NCI-H1048 (cell line): ENCODE measurements at regions not wholly inside any gene's neighbourhood (a gene's known extent, or its start where the extent isn't known, plus 50 kb on each side); places are given as distances from the start of the nearest gene placed in this dataset.
"Not testable (repeated sequence)": the region's sequence is repeated elsewhere in the genome, so short reads cannot be mapped to it uniquely, and the experiment has no call there.

Experiments used
- DNase-seq: peaks from one replicate; lab custom pipeline; 2025; lab: John Stamatoyannopoulos, UW

DNA sequence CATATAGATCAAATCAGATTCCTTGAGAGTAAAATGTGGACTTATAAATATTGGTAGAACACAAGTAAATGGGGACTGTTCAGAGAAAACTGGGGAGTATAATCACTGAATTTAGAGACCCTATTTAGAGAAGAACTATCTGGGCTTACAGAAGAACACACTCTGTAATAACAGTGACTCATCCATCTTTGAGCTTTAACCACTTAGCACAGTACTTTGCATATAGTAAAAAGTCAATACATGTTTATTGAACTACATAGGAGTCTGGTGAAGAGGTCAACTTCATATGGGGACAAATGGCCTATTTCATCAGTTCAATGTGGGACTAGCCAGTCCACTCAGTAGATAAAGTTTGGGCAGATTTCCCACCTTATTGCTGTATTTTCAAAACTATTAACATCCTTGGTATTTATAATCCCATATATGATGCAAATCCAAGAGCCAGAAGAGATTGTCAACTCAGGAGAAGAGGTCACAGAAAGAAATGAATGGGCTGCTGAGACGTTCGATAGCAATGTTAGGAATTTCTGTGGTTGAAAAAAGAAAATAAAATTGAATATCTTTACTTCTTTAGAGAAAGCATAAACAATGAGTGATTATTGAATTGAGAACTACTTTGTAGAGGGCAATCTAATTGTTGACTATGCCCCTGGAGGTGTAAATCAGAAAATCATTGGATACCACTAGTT, 119.3 kb upstream of the CACNA2D1 start:
- DNase-seq = no peak

DNA sequence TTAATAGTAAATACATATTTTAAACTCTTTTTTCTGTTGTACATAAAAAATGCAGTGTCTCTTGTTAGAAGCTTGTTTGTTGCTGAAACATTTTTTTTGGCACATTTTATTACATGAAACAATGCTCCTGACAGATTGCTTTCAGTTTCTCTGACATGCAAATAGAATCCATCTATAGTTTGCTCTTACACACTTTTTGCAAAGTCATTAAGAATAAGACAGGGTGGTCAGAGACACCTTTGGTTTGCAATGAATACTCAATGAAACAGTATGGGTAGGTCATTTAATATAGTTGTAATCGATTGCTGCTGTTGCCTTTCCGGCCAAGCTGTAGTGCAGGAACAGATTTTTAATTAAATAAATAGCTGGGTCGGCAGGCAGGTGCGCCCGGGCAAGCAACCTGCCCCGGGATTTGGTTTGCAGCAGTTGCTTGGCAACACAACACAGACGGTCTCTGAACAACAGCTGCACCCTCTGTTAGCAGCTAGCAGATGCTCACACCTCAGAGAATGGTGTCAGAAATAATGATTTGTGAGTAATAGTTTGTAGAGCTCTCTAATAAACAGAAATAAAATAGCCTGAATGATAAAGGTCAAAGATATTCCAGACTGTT, 115.7 kb upstream of the CACNA2D1 start:
- DNase-seq = no peak

DNA sequence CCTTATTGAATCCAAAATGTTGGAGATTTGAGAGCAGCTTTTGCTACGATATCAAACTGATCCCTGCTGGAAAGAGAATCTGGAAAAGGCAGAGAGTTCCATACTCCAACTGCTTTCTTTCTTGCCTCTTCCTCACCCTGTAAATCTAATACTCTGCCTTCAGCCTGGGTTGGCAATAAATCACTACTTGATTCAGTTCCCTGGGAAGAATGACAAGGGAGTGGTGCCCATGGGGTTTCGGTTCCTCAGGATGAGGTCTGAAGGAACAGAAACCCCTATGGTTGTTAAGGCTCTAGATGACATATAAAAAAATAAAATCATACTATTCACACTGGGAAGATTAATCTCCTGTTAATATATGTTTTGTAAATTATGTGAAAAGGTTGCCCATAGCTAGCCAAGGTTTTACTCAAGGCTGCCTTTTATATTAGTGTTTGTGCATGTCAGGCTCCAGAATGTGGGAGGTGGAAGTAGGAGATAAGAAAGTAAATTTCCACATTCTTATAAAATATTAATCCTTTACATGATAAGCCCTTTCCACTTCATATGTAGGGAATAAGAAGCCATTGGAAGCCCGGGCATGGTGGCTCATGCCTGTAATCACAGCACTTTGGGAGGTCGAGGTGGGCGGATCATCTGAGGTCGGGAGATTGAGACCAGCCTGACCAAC, 106.2 kb upstream of the CACNA2D1 start:
- no peak for DNase-seq

DNA sequence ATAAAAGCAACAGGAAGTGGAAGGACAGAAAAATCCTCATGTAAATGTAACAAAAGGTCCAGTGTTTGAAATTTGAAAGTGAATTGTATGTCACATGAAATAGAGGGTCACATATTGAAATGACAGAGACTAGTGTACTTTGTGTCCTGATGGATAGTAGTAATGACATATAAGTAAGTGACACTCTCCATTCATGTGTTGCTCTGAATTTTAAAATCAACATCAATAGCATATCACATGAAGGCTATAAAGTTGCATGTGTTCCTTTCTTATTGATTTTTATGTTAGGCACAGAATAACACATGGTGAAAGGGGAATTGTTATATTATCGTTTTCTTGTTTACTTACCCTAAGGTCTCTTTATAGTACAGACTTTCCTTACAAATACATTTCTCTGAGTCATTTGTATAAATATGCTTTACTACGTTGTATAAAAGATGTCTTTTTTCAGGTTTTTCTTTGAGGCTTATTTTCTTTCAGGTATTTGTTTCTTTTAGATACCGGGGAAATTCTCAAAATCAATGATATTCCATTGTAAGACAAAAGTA, 104.6 kb upstream of the CACNA2D1 start:
- no peak for DNase-seq

DNA sequence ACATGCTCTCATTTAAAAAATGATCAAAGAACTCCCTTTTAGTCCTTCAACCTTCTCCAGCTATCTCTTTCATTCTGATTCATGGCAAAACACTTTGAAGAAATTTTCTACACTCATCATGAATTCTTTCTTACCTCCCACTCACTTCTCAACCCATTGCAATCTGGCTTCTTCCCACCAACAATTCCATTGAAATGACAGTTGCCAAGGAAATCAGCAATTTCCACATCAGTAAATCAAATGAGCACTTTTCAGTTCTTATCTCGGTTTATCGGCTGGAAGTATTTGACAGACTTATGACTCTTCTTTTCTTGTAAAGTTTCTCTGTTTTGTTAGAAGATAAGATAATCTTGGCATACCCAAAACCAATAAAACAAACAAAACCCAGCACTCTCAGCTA, 99.1 kb upstream of the CACNA2D1 start:
- no peak for DNase-seq

DNA sequence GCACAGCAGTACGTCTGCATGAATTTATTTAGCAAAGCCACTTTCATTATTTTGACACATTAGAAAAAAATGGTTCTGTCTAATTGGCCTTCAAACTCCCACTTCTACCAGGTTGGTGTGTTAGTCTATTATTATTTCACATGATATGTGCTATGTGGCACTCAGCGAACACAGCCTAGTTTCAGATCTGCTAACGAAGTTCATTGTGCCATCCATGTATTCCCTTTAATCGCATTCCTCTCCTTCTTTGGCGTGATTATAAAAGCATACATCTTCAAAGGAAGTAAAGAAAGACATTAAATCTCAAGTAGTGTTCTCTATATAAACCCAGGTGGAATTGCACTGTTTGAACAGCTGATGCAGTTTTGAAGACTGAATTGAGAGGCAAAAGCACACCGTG, 96.4 kb upstream of the CACNA2D1 start:
- no peak for DNase-seq

DNA sequence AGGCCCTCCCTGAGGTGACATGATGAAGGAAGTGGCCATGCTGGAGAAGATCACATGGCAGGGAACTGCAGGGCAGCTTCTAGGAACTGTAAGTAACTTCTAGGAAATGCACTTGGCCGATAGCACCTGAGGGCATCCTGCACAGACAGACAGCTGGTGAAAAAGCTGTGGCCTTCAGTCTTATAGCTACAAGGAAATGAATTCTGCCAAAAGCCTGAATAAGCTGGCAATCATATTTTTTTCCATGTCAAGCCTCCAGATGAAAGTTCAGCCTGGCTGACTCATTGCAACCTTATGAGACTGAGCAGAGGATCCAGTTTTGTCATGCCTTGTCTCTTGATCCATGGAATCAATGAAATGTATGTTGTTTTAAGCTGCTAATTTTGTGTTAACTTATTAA, 91.1 kb upstream of the CACNA2D1 start:
- DNase-seq = no peak

DNA sequence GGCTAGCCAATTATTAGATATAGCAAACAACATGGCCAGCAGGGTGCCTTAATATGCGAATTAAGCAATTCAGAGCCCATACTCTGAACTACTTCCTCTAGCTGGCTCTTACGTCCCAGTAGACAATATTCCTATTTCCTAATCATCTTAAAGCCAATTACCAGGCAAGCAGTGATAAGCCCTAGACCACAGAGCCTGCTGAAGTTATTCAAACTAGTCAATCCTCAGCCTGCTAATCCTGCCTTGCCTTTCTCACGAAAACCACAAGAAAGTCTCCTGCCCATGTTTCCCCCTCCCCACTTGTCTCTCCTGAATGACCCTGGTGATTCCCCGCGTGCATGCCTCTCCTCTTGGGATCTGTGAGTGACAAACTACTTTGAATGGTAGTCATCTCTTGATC, 86.8 kb upstream of the CACNA2D1 start:
- DNase-seq = no peak

DNA sequence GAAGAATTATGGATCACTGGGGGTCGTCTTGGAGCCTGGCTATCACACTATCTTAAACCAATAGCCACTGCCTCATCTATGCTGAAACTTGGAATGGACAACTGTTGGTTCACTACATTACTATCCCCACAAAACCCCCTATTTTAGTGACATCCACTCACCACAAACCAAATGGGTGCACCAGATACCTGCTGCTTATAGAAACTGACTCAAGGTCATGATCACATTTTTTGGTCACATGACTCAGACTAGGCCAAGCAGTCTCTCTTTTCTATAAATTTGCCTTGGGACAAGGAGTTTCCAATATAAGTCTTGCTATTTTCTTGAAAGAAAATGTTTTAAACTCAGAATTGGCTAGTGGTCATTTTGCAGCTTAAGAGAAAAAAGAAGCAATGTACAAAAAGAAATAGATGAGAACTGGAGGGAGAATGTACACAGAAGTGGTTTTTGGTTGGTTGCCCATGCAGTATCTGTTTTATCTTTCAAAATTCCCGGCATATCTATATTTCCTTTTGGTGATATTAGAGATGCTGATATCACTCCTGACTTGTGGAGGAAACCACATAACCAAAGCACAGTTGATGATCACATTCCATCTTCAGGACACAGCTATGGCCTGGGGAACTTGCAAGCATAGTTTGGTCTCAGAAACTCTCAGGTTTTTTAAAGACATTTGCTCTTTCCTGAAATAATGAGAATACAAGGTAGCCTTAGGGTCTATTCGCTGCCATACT, 85.2 kb upstream of the CACNA2D1 start:
- DNase-seq = no peak

DNA sequence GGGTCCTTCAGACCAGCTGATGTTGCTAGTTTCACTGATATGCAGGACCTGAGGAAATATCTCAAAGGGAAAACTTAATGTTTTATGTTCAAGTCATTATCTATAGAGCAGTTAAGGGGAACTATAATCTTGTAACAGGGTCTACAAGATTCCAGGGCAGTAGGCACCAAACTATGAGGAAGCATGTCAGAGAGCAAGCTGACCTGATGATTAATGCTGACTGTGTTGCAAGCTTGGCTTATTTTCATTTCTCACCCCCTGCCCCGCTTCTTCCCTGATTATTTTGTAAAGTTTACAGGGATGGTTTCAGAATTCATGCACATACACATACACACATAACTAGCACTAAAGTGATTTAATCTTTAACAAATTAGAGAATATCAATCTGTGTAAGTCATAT, 84.3 kb upstream of the CACNA2D1 start:
- DNase-seq = no peak

DNA sequence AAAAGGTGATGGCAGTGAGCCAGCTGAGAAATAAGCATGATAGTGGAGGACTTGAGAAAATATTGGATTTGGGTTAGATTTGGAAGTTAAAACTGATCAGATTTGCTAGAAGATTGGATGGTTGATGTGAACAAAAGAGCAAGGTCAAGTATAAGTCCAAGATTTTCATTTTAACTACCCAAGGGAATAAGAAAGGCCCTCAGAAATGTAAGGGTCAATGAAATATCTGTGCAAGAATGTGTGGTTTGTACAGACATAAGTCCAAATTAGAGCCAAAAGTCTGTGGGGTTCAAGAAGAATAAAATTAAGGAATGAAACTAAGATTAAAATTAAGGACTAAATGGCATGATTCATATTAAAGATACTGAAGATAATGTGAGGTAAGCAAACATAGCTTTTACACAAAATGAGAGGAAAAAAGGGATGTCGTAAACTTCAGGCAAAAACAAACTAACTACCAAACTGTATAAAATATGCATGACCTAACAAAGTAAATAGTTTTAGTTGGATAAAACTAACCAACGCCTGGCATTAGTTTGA, 78.4 kb upstream of the CACNA2D1 start:
- no peak for DNase-seq

DNA sequence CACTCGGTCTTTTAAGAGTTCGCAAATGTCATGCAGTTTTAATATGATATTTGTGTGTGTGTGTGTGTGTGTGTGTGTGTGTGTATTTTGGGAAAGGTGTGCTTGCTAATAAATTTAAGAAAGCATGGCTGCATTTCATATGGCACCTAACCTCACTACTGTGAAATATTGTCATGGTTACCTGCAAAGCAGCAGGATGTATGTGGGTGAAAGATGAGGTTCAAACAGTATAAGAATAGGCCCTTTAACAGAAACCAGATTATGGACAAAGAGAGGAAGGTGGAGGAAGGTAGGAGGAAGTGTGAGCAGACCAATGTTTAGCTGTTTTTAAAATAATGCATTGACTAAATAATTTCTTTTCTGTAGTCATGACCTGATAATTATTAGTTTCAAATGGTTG, 73.5 kb upstream of the CACNA2D1 start:
- DNase-seq = no peak

DNA sequence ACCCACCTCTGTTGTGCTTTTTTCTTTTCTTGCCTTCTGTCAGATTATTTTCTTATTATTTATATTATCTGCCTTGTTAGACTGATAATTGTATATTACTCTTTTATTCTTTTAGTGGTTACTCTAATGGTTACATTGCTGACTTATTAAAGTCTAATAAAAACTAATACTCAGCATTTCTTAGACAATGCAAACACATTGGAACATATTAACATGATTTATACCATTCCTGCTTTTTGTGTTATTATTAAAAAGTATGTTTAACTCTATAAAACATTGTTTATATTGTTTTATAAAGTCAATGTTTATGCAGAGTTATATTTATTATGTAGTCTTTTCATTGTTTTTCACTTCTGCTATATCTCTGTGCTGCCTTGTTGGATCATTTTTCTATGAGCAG, 68.0 kb upstream of the CACNA2D1 start:
- no peak for DNase-seq

DNA sequence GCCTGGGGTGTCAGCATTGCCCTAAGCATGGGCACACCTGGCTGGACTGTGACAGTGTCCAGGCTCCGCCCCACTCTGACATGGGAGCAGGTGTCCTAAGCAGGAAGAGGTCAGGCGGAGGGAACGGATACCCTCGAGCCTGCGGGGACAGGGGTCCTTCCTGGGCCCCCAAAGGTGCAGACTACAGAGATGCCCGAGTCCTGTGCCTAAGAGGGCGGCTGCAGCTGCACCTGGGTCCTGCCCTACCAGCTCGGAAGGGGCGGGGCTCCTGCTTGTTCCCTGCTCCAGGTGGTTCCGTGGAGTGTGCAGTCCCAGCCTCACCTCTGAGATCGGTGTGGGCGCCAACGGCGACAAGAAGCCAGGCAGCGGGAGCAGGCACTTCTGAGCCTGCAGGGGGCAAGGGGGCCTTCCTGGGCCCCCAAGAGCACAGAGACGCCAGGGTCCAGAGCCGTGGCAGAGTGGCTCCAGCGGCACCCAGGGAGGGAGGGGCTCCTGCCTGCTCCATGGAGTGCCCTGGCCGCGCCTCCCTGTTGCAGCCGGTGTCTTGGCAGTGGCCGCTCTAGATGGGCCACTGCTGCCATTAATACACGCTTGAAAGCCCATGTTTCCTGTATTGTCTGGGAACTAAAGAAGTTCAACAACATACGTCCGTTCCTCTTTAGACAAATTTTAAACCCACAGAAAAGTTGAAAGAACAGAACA, 64.5 kb upstream of the CACNA2D1 start:
- no peak for DNase-seq

DNA sequence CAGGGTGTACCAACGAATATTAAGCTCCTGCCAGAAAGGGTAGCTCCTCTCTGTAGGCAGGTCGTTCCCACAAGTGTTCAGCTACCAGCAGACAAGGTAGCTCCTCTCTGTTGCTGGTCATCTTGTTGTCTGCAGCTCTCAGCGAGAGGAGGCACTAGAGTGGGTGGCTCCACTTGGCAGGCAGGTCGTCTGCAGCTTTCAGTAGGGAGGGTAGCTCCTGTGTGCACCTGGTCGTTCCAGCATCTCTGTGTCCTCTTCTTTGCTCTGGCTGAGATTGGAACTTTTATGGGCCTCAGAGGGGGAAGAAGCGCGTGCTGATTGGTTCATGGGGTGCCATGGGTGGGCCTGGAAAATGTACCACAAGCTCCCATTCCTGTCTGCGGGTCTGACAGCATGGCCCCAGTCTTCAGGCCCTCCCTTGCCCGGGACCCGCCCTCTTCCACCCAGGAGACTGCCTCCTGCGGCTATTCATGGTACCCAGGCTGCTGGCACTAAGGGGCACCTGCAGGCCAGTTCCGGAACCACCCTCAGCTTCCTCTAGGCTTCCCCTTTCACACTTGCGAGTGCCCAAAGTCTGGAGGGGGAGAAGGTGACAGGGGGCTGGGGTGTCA, 63.9 kb upstream of the CACNA2D1 start:
- no peak for DNase-seq

DNA sequence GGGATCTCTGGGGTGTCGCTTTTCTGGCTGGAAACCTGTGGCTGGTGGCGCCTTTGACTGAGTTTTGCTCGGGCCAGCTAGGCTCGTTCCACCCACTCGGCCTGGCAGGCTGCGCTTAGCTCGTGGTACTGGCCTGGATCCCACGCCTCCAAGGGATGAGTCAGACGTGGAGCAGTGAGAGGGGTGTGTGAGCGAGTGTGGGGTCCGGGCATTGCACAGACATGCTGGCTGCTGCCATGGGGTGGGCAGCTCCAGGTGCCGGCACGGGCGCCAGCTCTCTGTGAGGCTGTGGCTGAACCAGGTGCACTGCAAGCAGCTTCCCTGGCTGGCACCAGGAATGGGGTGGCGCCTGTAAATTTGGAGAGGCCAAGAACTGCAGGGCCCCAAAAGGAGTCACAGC, 63.1 kb upstream of the CACNA2D1 start:
- DNase-seq = no peak

DNA sequence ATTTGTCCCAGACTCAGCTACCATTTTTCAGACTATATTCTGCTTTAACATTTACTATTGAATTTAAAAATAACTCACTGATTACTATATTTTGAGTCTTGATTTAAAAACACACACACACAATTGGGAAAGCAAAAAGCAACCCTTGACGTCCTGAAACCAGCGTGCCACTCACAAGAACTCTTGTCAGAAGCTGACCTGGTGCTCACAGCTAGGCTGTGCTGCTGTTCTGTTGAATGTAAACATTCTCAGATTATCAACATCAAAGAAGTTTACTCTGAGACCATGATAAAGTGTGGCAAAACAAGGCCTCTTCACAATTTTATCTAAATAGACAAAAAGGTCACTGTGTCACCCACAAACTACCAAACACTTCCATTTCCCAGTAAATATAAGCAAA, 62.6 kb upstream of the CACNA2D1 start:
- no peak for DNase-seq

DNA sequence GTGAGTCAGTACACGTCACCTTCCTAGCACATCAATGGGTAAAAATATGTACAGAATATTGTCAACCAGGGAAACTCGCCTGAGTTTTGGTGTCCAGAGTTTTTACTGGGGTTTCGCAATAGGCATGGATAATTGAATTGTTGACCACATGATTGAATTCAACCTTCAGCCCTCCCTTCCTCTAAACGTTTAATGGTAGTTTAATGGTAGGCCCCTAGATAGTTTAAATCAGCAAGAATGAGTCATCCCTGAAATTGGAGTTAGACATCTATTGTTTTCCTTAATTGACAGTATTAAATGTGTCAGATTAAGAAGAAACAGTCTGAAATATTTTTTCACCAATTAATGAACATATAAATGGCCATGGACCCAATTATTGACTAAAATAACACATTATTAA, 57.8 kb upstream of the CACNA2D1 start:
- DNase-seq = no peak

DNA sequence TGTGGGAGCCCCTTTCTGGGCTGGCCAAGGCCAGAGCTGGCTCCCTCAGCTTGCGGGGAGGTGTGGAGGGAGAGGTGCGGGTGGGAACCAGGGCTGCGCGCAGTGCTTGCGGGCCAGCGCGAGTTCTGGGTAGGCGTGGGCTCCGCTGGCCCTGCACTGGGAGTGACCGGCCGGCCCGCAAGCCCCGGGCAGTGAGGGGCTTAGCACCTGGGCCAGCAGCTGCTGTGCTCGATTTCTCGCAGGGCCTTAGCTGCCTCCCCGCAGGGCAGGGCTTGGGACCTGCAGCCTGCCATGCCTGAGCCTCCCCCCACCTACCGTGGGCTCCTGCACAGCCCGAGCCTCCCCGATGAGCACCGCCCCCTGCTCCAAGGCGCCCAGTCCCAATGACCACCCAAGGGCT, 56.0 kb upstream of the CACNA2D1 start:
- DNase-seq = not testable (repeated sequence)

DNA sequence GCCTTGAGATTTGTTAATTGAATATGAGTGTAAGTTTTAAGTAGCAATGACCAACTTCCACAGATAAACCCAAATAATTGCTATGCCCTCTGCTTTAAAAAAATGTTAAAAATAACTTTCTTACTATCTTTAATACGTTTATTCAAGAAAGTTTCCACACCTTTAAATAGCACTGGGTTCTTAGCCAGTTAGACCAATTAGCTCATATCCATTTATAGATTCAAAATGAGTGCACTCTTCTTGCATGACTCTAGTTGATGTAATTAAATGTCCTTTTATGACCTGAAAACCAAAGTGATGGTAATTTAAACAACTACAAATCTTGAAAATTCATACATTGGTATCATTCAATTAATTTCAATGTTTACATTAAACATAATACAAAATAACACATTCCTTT, 50.8 kb upstream of the CACNA2D1 start:
- no peak for DNase-seq
